ENCODE measurements at regions not wholly inside any gene's neighbourhood (a gene's known extent, or its start where the extent isn't known, plus 50 kb on each side); places are given as distances from the start of the nearest gene placed in this dataset.

GRCh38 chr1:222004784-222005183, 262.9 kb upstream of the DUSP10 start:
- no peaks in the 10 kb centered on the region for H3K79me2 ChIP-seq (ENCODE audit: insufficient read depth, low read length)
- H3F3A ChIP-seq (ENCODE audit: low read depth): no peaks in the 10 kb centered on the region
- H3K4me2 ChIP-seq (ENCODE audit: low read depth, low read length, poor library complexity, severe bottlenecking): no peak overlapping the region
- TF ChIP-seq EZH2phosphoT487 (IDR thresholded peaks at IDR 0.05; ENCODE audit: borderline replicate concordance) (no peak), CTCF (conservative IDR thresholded peaks at IDR 0.05; ENCODE audit: low read length) (no peak)
- no peaks in the 10 kb centered on the region for H3K36me3 ChIP-seq (ENCODE audit: insufficient read depth, low read length)
- H3K4me3 ChIP-seq (ENCODE audit: low read length, poor library complexity, severe bottlenecking): no peak overlapping the region
- no peaks in the 10 kb centered on the region for H3K27me3 ChIP-seq (ENCODE audit: insufficient read depth, low read length, poor library complexity, severe bottlenecking)
- H3K9ac ChIP-seq (ENCODE audit: low read depth, low read length, poor library complexity, severe bottlenecking): no peak overlapping the region
- H3K4me1 ChIP-seq (ENCODE audit: insufficient read depth, low read length, poor library complexity, severe bottlenecking): no peaks in the 10 kb centered on the region
- H3K9me3 ChIP-seq (ENCODE audit: insufficient read depth, low read depth, low read length): no peaks in the 10 kb centered on the region
- H4K20me1 ChIP-seq (ENCODE audit: insufficient read depth, low read length, poor library complexity, severe bottlenecking): no peaks in the 10 kb centered on the region
- no peaks in the 10 kb centered on the region for H3K9me2 ChIP-seq (replicated peaks; ENCODE audit: low read depth, low read length)
- no peak overlapping the region for H2AFZ ChIP-seq (ENCODE audit: low read length)

- no peaks in the 10 kb centered on the region for H3K36me3 ChIP-seq (ENCODE audit: insufficient read depth, low read length)
- no peaks in the 10 kb centered on the region for H3F3A ChIP-seq (ENCODE audit: low read depth)
- H3K27me3 ChIP-seq (ENCODE audit: insufficient read depth, low read length, poor library complexity, severe bottlenecking): no peaks in the 10 kb centered on the region
- H3K4me1 ChIP-seq (ENCODE audit: insufficient read depth, low read length, poor library complexity, severe bottlenecking): no peaks in the 10 kb centered on the region
- TF ChIP-seq CTCF (conservative IDR thresholded peaks at IDR 0.05; ENCODE audit: low read length): no peak
- TF ChIP-seq EZH2phosphoT487 (IDR thresholded peaks at IDR 0.05; ENCODE audit: borderline replicate concordance): no peak
- no peaks in the 10 kb centered on the region for H4K20me1 ChIP-seq (ENCODE audit: insufficient read depth, low read length, poor library complexity, severe bottlenecking)
- no peaks in the 10 kb centered on the region for H3K9me2 ChIP-seq (replicated peaks; ENCODE audit: low read depth, low read length)
- H3K9ac ChIP-seq (ENCODE audit: low read depth, low read length, poor library complexity, severe bottlenecking): no peak overlapping the region
- H3K79me2 ChIP-seq (ENCODE audit: insufficient read depth, low read length): no peaks in the 10 kb centered on the region
- H3K4me3 ChIP-seq (ENCODE audit: low read length, poor library complexity, severe bottlenecking): no peak overlapping the region
- H3K9me3 ChIP-seq (ENCODE audit: insufficient read depth, low read depth, low read length): no peaks in the 10 kb centered on the region
- H2AFZ ChIP-seq (ENCODE audit: low read length): no peak overlapping the region
- H3K4me2 ChIP-seq (ENCODE audit: low read depth, low read length, poor library complexity, severe bottlenecking): no peak overlapping the region
Observed at GRCh38 chr1:222004034-222004433, 262.1 kb upstream of the DUSP10 start.

GRCh38 chr1:222002503-222002902, 260.6 kb upstream of the DUSP10 start:
- TF ChIP-seq CTCF (conservative IDR thresholded peaks at IDR 0.05; ENCODE audit: low read length): no peak
- Histone ChIP-seq H3K4me2 (ENCODE audit: low read depth, low read length, poor library complexity, severe bottlenecking) (no peak overlapping the region), H3K27me3 (ENCODE audit: insufficient read depth, low read length, poor library complexity, severe bottlenecking) (no peaks in the 10 kb centered on the region), H3F3A (ENCODE audit: low read depth) (no peaks in the 10 kb centered on the region), H3K9me2 (replicated peaks; ENCODE audit: low read depth, low read length) (no peaks in the 10 kb centered on the region), H4K20me1 (ENCODE audit: insufficient read depth, low read length, poor library complexity, severe bottlenecking) (no peaks in the 10 kb centered on the region), H3K79me2 (ENCODE audit: insufficient read depth, low read length) (no peaks in the 10 kb centered on the region), H3K4me1 (ENCODE audit: insufficient read depth, low read length, poor library complexity, severe bottlenecking) (no peaks in the 10 kb centered on the region), H3K4me3 (ENCODE audit: low read length, poor library complexity, severe bottlenecking) (no peak overlapping the region), H3K36me3 (ENCODE audit: insufficient read depth, low read length) (no peaks in the 10 kb centered on the region), H3K9ac (ENCODE audit: low read depth, low read length, poor library complexity, severe bottlenecking) (no peak overlapping the region), H2AFZ (ENCODE audit: low read length) (no peak overlapping the region), H3K9me3 (ENCODE audit: insufficient read depth, low read depth, low read length) (no peaks in the 10 kb centered on the region)
